ENCODE measurements at regions not wholly inside any gene's neighbourhood (a gene's known extent, or its start where the extent isn't known, plus 50 kb on each side); places are given as distances from the start of the nearest gene placed in this dataset.
"Not testable (repeated sequence)": the region's sequence is repeated elsewhere in the genome, so short reads cannot be mapped to it uniquely, and the experiment has no call there.

DNA sequence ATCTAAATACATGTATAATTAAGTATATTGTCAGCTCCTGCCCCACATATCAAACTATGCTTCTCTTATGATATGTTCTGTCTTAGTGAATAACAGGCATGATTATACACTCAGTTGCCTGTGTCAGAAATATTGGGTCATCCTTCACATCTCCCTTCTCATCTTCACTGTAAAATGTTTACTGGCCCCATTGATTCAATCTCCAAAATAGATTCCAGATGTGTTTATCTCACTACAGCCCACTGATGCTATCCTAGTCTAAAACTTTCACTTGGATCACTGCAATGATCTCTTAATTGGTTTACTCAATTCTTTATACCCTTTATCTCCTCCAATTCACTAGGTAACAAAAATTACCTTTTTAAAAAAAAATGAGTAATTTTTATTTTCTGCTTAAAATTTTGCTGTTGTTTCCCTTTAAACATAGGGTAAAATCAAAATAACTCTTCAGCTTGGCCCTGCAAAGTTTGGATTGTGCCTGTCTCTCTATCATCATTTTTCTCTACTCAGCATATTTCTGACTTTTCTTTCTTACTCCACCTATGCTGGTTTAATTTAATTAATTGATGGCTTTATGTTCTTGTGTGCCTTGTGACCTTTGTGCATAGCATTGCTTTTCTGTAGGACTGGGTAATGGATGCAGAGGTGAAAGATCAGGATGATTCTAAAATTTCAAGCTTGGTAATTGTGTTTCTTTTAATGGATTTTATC lies 233.9 kb upstream of the FOXP2 start:
- DNase-seq (ENCODE audit: low spot score): no peak

DNA sequence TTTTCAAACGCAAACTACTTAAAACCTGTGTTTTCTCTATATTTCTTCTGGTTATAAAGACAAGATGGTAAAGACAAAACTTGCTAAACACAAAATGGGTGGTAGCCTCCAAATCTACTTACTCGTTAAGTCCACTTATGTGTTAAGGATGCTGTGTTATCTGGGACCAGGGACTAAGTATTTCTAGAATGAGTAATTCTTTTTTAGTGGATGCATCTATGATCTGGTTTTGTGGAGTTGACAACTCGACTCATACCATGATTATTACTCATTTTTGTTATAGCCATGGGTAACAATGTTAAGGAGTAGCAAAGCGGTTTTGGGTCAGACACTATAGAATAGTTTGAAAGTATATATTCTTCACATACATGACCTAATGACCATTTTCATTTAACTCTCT lies 239.5 kb upstream of the FOXP2 start:
- no peak for DNase-seq (ENCODE audit: low spot score)

DNA sequence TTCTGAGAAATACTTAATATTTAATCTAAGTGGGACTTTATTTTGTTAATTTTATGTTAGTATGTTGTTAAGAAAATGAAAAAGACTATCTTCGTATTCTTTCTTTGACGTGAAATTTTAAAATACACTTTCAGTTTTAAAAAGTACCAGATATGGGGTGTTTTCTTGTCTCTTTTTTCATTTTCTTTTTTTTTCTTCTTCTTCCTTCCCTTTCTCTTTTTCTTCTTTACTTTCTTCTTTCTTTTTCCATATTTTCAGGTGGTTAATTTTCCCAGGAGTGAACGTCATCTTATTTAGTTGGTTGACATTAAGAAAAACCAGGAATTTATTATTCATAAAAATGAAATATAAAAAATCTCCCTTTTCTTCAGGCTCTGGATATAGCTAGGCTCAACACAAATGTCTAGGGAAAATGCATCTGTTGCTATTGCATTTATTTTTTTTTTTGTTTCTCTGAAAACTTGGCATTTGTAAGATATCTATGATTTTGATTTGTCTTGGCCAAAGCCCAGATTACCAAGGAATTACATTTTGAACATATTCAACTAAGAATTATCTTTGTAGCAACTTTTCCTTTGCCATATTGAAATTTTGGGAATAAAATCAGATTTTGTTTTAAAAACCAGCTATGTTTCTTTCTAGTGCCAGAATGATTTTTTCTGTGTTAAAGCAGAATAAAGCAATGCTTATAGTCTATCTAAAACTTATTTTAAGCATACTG lies 241.3 kb upstream of the FOXP2 start:
- DNase-seq (ENCODE audit: low spot score): no peak

DNA sequence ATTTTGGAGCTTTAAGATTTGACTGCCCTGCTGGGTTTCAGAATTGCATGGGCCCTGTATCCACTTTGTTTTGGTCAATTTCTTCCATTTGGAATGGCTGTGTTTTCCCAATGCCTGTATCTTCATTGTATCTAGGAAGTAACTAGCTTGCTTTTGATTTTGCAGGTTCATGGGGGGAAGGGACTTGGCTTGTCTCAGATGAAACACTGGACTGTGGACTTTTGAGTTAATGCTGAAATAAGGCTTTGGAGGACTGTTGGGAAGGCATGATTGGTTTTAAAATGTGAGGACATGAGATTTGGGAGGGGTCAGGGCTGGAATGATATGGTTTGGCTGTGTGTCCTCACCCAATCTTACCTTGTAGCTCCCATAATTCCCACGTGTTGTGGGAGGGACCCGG lies 245.2 kb upstream of the FOXP2 start:
- DNase-seq (ENCODE audit: low spot score): not testable (repeated sequence)

DNA sequence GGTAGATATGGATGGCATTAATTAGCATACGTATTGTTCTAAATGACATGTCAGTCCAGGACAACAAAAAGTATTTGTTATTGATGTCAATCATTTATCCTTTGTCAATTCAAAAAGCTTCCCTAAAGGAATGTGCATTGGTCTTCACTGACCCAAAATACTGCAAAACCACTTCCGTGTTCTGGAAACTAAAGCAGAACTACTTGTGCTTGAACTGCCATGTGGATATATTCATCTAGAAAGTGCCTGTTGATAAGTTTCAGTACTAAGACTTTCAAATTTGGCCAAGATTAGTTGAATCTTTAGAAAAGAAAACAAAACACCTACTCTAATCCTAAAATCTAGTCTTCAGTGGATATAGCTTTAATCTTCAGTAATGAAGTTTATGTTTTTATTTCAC lies 242.1 kb upstream of the PPP1R3A start:
- no peak for DNase-seq (ENCODE audit: low spot score)

DNA sequence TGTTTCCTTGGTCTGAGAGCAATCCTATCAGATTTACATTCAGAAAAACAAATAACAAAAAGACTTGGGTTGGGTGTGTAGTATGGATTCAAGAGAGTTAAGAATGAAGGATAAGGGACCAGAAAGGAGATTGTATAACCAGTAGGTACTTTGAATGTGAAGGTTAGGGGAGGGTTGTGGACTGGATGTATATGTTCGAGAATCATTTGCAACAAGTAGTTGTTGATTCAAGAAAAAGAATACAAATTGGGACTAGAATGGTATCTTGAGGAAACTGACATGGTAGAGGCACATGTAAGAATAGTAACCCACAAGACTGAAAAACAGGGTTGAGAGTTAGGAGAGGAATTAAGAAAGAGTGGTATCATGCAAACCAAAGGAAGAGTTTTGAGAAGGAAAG lies 240.0 kb upstream of the PPP1R3A start:
- no peak for DNase-seq (ENCODE audit: low spot score)

DNA sequence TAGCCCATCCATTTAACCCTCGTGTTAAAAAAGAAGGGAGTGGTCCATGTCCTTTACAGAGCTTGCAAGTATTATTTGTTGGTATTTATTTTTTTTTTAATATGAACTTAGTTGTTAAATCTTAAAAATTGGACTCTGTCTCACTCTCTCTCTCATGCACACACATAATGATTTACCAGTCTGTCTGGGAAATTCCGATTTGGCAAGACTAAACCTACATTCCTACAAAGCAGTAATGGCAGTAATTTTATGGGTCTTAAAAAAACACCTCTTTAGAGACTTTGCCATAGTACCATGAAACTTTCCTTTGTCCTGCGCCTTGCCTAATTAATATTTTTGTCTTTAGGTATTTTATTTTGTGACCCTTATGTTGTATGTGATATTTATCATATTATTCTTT lies 239.5 kb upstream of the PPP1R3A start:
- no peak for DNase-seq (ENCODE audit: low spot score)

DNA sequence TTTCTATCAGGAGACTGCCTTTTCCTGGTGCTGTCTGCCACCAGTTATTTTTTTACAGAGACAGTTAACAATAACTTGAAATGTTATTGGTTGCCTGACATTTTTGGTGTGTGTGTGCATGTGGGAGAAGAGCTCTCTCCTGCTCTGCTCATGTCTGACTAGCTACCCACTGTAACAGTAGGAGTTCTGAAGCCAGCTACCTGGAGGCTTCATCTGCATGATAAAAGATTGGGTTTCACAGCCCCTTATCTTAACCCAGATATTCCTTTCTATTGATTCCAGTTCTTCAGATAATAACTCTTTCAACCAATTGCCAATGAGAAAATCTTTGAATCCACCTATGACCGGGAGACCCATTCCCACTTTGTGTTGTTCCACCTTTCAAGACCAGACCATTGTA lies 237.4 kb upstream of the PPP1R3A start:
- DNase-seq (ENCODE audit: low spot score): no peak

DNA sequence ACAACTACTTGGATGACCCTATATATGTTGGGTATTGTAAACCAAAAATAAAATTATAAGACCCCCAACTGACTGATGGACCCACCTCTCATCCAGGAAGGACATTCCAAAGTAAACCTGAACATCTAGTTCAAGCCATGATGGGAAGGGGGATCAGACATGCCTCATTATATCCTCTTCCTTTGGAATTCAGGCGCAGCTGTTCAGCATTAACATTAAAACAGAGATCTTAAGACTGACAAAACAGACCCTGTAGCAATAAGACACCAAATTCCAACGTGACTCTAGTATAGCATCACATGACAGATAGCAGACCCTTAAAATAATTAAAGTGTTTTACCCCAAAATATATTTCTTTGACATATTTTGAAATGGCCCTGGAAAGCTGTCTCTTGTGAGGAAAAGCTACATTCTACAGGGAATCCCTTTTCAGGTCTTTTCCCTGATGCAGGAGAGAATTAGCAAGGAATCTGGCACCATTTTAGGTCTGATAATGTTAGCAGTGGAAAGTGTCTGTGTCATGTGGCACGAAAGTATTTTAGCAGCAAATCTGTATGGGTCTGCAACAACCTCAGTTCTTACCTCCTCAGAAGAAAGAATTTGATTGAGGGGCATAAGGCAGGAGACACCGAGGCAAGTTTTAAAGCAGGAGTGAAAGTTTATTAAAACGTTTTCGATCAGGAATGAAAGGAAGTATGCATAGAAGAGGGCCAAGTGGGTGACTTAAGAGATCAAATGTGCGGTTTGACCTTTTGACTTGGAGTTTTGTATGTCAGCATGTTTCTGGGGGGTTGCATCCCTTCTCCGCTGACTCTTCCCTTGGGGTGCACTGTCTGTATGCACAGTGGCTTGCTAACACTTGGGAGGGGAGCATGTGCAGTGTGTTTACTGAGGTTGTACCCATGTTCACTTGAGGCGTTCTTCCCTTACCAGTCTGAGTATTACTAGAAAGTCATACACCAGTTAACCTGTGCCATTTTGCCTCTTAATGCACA lies 236.6 kb upstream of the PPP1R3A start:
- DNase-seq (ENCODE audit: low spot score): no peak

DNA sequence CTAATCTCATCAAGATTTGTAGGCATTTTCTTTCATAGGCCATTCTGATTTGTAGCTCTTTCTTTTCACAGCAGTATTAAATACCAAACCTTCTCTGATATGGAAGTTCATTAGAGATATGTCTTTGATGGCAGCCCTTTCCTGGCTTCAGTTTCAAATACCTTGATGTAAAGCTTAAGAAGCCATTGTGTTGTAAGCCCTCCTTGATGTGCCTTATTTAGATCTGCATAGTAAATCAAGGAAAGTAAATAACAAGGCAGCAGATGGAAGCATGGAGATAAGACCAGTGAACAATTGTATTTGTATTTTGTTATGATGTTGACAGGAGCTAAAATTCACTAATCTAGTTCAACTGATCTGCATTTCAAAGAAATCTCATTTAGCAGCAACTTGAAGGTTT lies 234.9 kb upstream of the PPP1R3A start:
- no peak for DNase-seq (ENCODE audit: low spot score)

DNA sequence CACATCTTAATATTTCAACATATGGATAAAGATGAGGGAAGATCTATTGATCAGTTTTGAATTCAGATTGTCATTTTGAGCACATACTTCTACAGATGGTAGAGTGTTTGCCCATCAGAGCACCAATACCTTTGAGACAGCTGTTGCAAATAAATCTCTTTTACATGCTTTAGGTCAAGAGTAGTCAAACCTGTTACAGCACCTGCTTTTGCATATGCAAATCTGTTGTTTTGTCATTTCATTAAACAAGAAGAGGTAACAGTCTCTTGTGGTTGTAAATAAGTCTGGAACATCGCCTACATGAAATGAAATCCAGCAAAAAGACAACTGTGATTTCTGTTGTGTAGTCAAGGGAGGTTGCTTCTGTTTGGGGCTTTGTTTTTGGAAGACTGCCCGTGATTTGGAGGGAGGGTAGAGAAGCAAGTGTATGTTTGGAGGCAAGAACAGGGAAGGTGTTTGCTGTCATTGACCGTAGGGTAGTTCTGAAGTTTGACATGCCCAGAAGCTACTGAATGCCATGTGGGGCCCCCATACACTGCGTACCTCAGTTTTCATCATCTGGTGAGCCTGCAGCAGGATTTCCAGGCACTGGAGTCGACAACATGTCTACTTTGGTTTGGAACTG lies 233.6 kb upstream of the PPP1R3A start:
- no peak for DNase-seq (ENCODE audit: low spot score)

DNA sequence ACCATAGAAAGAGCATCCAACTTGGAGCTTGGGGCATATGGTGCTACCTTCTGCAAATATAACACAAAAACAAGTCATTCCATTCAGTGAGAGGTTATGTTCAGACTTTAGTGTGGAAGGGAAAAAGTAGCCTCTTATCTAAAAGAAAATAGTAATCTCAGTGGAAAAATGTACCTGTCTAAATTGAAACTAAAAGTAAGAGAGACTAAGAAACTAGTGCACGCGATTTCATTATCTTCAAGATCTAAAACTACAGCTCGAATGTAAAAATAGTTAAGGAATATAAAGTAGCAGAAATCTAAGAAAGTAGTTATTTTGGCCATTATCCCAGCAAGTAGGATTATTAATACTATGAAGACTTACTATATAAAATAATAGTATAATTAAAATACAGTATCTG lies 233.0 kb upstream of the PPP1R3A start:
- DNase-seq (ENCODE audit: low spot score): no peak

DNA sequence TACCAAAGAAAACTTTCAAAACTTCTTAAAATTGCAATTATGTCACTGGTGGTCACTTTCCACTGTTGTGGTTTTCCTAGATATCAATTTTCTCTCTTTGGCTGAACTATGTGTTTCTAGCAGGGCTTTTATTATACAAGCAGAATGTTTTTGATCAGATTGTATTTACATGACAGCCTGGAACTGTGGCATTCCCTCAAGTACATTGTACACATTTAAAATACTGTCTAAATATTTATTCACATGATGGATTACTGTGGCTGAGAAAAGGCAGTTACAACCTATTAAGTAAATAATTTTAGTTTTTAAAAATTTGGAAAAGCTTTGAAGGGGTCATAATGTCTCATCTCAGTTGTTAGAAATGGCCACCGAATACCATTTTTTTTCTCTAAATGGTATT lies 231.9 kb upstream of the PPP1R3A start:
- DNase-seq (ENCODE audit: low spot score): no peak

DNA sequence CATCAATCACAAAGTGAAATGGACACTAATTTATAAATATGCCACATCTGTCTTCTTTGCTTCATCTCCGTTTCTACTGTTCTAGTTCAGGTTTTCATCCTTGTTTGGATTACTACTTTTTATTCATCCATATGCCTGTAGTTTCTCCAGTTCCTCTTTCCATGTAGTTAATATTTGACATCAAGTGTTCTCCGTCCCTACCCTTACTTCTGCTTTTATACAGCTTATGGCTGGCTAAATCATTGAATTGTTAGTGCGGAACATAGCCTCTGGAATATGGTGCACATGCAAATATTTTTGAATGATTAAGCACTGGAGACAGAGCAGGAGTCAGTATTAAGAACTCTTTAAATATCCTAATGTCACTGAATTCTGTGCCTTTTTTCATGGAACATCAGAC lies 230.0 kb upstream of the PPP1R3A start:
- DNase-seq (ENCODE audit: low spot score): no peak

DNA sequence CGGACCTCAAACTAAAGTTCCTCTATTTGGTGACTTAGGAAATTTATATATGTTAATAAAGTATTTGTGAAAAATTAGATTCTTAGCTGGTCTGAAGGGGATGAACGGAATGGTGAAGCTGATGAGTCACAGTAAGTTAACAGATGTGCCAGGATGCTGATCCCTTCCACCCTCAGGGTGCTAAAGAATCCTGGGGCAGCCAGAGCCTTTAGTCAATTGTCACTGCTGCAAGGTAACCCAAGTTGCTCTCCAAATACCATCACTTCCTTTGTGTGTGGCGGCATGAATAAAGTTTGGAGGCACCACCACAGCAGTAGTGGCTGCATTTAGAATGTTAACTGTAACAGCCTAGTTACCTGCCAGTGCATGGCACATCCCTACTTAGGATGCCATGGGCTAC lies 222.6 kb upstream of the PPP1R3A start:
- no peak for DNase-seq (ENCODE audit: low spot score)

DNA sequence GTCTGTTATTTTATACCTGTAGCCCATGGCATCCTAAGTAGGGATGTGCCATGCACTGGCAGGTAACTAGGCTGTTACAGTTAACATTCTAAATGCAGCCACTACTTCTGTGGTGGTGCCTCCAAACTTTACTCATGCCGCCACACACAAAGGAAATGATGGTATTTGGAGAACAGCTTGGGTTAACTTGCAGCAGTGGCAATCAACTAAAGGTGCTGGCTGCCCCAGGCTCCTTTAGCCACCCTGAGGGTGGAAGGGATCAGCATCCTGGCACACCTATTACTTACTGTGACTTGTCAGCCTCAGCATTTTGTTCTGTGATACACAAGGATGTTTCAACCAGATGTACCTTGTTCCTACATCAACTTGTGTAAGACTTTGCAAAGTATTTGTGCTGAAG lies 221.8 kb upstream of the PPP1R3A start:
- DNase-seq (ENCODE audit: low spot score): no peak

DNA sequence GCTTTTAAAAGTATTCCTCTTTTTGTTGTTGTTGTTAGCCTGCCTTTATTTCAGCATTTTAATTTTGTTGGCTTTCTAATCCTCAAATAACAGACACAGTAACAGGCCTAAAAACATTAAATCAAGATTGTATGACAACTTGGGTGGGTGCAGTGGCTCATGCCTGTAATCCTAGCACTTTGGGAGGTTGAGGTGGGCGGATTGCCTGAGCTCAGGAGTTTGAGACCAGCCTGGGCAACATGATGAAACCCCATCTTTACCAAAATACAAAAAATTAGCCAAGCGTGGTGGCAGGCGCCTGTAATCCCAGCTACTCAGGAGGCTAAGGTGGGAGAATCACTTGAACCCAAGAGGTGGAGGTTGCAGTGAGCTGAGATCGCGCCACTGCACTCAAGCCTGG lies 220.9 kb upstream of the PPP1R3A start:
- DNase-seq (ENCODE audit: low spot score): not testable (repeated sequence)

DNA sequence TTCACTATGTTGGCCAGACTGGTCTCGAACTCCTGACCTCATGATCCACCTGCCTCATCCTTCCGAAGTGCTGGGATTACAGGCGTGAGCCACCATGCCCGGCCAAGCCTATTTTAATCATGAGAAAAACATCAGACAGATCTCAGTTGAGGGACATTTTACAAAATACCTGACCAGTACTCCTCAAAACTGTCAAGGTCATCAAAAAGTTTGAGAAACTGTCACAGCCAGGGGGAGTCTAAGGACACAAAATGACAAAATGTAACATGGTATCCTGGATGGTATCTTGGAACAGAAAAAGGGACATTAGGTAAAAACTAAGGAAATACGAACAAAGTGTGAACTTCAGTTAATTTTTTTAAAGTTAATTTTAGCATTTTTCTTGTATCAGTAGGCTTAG lies 219.8 kb upstream of the PPP1R3A start:
- DNase-seq (ENCODE audit: low spot score): no peak

DNA sequence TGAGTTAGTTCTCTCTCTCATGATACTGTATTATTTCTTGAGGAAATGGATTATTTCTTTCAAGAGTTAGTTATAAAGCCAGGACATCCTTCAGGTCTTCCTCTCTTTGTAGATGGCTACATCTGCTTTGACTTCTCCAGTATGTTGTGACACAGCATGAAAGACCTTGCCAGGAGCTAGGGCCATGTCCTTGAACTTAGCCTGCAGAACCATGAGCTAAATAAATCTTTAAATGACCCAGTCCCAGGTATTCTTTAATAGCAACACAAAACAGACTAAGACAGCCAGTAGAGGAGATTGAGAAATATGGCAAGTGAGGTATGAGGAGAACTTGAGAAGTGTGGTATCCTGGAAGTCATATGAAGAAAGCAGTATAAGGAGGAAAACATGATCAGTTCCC lies 214.9 kb upstream of the PPP1R3A start:
- no peak for DNase-seq (ENCODE audit: low spot score)

DNA sequence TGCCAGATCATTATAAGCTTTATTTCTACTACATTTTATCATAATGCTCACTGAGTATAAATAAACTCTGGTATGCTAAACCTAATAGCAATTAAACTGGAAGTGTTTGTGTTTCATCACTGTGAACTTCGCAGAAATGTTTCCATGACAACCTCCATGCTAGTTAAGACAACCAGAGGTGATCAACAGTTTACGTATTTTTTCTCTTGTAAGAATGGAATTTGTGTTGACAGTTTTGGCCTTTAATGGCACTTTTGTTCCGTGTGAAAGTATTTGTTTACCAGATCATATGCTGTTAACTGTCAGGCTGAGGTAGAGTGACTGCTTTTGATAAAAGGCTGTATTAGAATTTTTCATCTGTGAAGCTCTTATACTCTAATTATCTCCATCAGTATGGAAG lies 212.1 kb upstream of the PPP1R3A start:
- DNase-seq (ENCODE audit: low spot score): no peak

DNA sequence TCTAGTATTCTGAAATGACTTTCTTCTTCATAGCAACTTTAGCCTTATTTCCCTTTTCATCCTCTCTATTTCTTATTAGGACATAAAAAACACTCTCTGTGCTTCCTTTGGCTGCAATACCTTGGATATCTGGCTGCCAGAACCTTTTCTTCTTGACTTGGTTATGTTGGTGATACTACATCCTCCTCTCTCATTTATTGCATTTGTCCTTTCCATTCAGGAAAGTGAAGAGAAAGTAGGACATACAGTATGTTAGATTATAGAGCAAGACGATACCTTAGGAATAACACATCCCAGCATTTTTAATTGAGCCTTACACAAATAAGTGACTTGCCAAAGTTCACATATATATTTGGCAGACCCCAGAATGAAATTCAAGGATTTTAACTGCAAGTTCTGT lies 210.1 kb upstream of the PPP1R3A start:
- DNase-seq (ENCODE audit: low spot score): no peak

DNA sequence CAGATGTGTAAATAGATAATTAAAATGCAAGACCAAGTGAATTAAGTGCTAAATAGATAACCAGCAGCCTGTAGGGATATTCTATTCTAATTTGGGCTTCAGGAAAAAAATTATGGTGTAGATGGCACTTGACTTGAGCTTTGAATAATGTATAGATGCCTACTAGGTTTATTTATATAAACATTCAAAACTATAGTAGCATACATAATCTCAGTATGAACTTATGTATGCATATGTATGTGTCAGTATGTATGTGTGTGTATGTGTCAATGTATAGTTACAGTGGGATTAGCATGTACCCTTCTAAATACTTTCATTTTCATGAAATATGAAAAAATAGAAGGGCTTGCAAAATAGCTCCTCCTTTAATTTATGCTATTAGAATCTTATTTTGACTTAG lies 207.3 kb upstream of the PPP1R3A start:
- DNase-seq (ENCODE audit: low spot score): no peak

All from hematopoietic multipotent progenitor cell treated with erythropoietin and hydrocortisone succinate and interleukin-3 and kit ligand, for 17 days (in vitro differentiated cells).